Right forelimb (tissue), 1 donor: ENCODE measurements at regions not wholly inside any gene's neighbourhood (a gene's known extent, or its start where the extent isn't known, plus 50 kb on each side); places are given as distances from the start of the nearest gene placed in this dataset.

Experiments
- DNase-seq: peaks from one replicate; pipeline ENCODE4 v3.0.0-alpha.2; 2018

GRCh38 chr10:30116041-30116491, 56.7 kb upstream of the JCAD start:
- no peak for DNase-seq

- DNase-seq, result no peak
Observed at GRCh38 chr10:30115626-30115940, 56.2 kb upstream of the JCAD start.

- DNase-seq, result no peak
Observed at GRCh38 chr10:30114881-30115625, 55.7 kb upstream of the JCAD start.

- no peak for DNase-seq
Observed at GRCh38 chr10:30114401-30114800, 55.0 kb upstream of the JCAD start.

GRCh38 chr10:30111340-30112022, 52.1 kb upstream of the JCAD start:
- DNase-seq, result no peak
